ENCODE measurements at regions not wholly inside any gene's neighbourhood (a gene's known extent, or its start where the extent isn't known, plus 50 kb on each side); places are given as distances from the start of the nearest gene placed in this dataset.
A peak's percentile ranks its signal among the peaks of the same experiment; 100 is the strongest.

- DNase-seq = no peak
Measured at GRCh38 chr15:62777671-62778070, 264.9 kb upstream of the TPM1 start.

- no peak for DNase-seq
Measured at GRCh38 chr15:62779036-62779770, 263.3 kb upstream of the TPM1 start.

- no peak for DNase-seq
Measured at GRCh38 chr15:62779899-62780298, 262.6 kb upstream of the TPM1 start.

- DNase-seq = no peak
Measured at GRCh38 chr15:62781081-62781497, 261.5 kb upstream of the TPM1 start.

GRCh38 chr15:62782071-62782841 is 260.3 kb upstream of the TPM1 start:
- DNase-seq = peak; percentile 75

GRCh38 chr15:62782896-62783295 is 259.7 kb upstream of the TPM1 start:
- DNase-seq = no peak

GRCh38 chr15:62783303-62783957 is 259.1 kb upstream of the TPM1 start:
- DNase-seq = no peak

GRCh38 chr15:62785881-62786828 is 256.4 kb upstream of the TPM1 start:
- no peak for DNase-seq

- no peak for DNase-seq
Measured at GRCh38 chr15:62787401-62787800, 255.1 kb upstream of the TPM1 start.

- no peak for DNase-seq
Measured at GRCh38 chr15:62788224-62788623, 254.3 kb upstream of the TPM1 start.

GRCh38 chr15:62790546-62790945 is 252.0 kb upstream of the TPM1 start:
- DNase-seq = no peak

GRCh38 chr15:62791694-62792093 is 250.9 kb upstream of the TPM1 start:
- DNase-seq = no peak

- DNase-seq = no peak
Measured at GRCh38 chr15:62792986-62793751, 249.4 kb upstream of the TPM1 start.

GRCh38 chr15:62793752-62794144 is 248.8 kb upstream of the TPM1 start:
- DNase-seq = no peak

- no peak for DNase-seq
Measured at GRCh38 chr15:62795171-62795570, 247.4 kb upstream of the TPM1 start.

- DNase-seq = no peak
Measured at GRCh38 chr15:62795700-62796695, 246.5 kb upstream of the TPM1 start.

- DNase-seq = no peak
Measured at GRCh38 chr15:62797171-62797570, 245.4 kb upstream of the TPM1 start.

GRCh38 chr15:62798536-62798935 is 244.0 kb upstream of the TPM1 start:
- DNase-seq = no peak

- DNase-seq = no peak
Measured at GRCh38 chr15:62799037-62799436, 243.5 kb upstream of the TPM1 start.

GRCh38 chr15:62799919-62800318 is 242.6 kb upstream of the TPM1 start:
- DNase-seq = no peak
